ENCODE measurements at regions not wholly inside any gene's neighbourhood (a gene's known extent, or its start where the extent isn't known, plus 50 kb on each side); places are given as distances from the start of the nearest gene placed in this dataset.
"Not testable (repeated sequence)": the region's sequence is repeated elsewhere in the genome, so short reads cannot be mapped to it uniquely, and the experiment has no call there.

GRCh38 chr10:130660266-130660665 lies 524.1 kb downstream of the GLRX3 start:
- no peak for DNase-seq (ENCODE audit: low read depth)

DNA sequence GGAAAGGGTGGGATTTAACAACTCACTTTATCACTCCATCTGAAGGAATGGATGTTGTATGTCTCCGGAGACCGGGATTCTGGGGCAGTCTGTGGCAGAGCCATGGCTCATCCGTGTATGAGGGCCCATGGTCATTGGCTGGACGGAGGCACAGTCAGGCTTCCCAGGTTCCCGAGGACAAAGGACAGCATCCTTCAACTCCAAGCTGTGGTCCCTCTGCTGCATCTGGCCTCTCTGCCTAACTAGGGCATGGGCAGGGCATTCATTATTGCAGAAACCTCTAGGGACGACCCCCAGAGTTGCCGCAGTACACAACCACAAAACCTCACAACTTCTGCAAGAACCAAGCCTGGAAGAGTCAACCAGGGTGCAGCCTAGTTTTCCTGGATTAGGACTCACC lies 525.2 kb downstream of the GLRX3 start:
- DNase-seq (ENCODE audit: low read depth), result no peak

- no peak for DNase-seq (ENCODE audit: low read depth)
Measured at GRCh38 chr10:130662775-130663174, 526.6 kb downstream of the GLRX3 start.

DNA sequence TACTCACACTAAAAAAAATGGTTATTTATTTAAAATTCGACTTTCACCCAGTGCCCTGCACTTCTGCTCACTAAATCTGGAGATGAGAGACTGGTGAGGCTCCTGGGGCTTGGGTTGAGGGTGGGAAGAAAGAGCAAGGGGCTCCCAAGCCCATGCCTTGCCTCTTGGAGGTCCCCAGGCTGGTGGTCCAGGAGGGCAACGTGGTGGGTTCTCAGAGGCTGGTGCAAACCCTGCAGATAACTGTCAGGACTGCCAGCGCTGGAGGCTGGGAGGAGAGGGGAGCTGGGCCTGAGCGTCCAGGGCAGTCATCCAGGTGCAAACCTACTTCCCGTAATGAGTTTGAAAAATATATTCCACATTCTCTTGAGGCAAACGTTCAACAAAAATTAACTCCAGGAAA lies 528.3 kb downstream of the GLRX3 start:
- no peak for DNase-seq (ENCODE audit: low read depth)

- no peak for DNase-seq (ENCODE audit: low read depth)
Measured at GRCh38 chr10:130666215-130666614, 530.0 kb downstream of the GLRX3 start.

- DNase-seq (ENCODE audit: low read depth), result no peak
Measured at GRCh38 chr10:130686689-130687300, 550.6 kb downstream of the GLRX3 start.

GRCh38 chr10:130687566-130687965 lies 551.4 kb downstream of the GLRX3 start:
- DNase-seq (ENCODE audit: low read depth), result no peak

- no peak for DNase-seq (ENCODE audit: low read depth)
Measured at GRCh38 chr10:130689743-130690626, 553.8 kb downstream of the GLRX3 start.

GRCh38 chr10:130691776-130692175 lies 555.6 kb downstream of the GLRX3 start:
- DNase-seq (ENCODE audit: low read depth), result no peak

DNA sequence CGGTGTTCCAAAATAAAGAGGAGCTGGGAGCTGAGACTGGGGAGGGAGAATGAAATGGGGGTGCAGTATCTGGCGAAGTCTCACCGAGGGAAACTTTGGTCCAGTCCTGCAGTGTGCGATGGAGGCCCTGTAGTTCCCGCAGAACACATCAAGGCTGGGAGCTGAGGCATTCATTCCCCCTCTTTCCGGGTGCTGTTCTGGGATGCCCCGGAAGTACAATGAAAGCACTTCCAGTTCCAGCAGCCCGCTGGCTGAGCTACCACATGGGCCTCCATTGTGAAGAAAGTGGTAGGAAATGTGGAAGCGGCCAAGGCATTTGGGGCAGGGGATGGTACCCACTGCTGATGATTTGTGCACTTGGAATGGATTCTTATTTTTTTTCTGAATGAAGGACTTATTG lies 560.7 kb downstream of the GLRX3 start:
- DNase-seq (ENCODE audit: low read depth), result no peak

- no peak for DNase-seq (ENCODE audit: low read depth)
Measured at GRCh38 chr10:130707389-130707979, 571.3 kb downstream of the GLRX3 start.

DNA sequence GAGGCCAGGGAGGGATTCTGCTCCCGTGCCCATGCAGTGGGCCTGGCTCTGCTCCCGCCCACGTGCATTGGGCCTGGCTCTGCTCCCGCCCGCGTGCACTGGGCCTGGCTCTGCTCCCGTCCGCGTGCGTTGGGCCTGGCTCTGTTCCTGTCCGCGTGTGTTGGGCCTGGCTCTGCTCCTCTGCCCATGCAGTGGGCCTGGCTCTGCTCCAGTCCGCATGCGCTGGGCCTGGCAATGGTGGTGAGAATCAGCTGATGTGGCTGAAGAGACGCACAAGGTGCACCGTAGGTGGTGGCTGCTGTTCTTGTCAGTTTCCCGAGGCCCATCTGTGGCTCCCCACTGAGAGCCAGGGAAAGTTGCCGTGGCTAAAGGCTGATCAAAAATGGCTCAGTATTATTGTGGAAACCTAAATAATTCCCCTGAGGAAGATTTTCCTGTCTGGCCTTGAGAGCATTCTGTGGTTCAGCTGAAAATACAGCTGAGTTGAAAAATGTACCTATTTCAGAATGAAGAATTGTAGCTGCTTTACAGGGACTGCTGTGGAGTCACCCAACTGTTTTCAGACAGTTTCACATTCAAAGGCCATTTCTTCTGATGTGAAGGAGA lies 572.4 kb downstream of the GLRX3 start:
- no peak for DNase-seq (ENCODE audit: low read depth)

- DNase-seq (ENCODE audit: low read depth), result no peak
Measured at GRCh38 chr10:130709415-130709814, 573.2 kb downstream of the GLRX3 start.

DNA sequence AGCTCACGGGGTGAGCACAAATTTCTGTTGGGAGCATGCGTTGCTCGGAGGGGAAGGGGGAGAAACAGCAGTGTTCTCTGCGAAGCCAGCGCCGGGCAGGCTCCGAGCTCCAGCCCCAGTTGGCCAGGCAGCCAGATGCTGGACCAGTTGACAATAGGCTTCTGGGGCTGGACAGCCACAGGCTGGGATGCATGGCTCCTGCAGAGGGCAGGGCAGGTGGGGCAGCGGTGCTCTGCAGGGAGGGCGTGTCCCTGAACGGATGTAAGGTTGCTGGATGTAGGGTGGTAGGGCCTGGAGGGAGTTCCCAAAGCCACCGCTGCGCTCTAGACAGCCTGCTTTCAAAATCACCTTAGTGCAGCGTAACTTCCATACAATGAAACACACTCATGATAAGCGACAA lies 574.9 kb downstream of the GLRX3 start:
- DNase-seq (ENCODE audit: low read depth), result no peak

DNA sequence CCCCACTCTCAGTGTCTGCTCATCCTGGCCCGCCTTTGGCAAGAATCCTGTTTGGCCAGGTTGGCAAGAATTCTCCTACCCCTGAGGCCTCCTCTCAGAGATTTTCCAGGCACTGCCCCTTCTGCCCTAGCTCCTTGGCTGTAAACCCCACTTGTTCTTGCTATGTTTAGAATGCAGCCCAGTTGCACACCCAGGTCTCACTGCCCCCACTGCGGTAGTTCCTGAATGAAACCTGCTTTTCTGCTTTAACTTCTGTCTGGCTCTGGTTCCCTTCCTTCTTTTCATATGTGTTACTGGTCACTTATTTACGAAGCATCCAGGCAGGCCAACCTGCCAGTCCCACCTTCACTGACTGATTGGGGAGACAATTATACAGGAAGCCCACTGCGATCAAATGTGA lies 576.9 kb downstream of the GLRX3 start:
- no peak for DNase-seq (ENCODE audit: low read depth)

DNA sequence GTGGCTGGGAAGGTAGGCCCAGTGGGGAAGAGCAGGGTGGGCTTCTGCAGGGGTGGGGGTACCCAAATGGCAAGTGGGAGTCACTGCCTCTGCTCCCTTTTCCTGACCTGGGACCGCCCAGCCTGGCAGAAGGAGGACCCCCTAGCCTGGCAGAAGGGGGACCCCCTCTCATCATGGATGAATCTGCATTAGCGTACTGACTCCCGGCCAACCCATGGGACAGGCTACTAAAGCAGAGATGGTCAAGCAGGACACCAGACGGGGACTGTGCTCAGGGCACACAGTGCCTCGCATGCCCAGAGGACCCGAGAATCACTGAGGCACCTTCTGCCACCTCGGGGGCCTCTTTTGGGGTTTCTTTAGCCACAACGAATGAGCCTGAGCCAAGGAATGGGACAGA lies 577.5 kb downstream of the GLRX3 start:
- no peak for DNase-seq (ENCODE audit: low read depth)

DNA sequence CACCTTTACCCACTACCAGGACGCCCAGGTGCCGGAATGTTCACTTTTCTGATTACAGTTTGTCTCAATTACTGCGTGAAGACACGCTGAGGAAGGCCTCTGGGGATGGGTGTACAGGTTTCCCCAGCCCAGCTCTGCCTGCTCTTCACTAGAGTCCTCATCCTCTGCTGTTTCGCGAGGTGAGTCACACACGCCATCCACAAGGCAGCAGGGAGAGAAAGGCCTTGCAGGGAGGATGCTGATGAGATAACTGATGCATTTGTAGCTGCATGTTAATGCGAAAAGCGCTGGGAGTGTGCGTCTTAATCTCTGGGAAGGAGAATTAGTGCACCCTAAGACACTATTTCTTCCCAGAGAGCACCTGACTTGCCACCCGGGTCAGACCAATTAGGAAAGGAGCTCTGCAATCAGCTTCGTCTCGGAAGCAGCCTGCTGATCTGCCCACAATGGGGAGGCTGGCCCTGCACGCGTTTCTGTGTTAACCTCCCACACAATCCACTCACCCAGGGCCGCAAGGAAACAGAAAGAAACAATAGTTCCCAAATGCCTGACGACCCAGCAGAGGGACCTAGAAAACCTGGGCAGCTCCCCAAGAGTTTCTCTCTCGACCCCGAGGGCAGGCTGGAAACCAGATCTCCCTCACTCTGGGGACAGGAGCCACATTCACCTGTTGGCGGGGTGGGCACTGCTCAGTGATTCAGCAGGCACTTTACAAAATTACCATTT lies 578.7 kb downstream of the GLRX3 start:
- no peak for DNase-seq (ENCODE audit: low read depth)

GRCh38 chr10:130715686-130716670 lies 579.8 kb downstream of the GLRX3 start:
- DNase-seq (ENCODE audit: low read depth), result no peak

GRCh38 chr10:130717083-130717482 lies 580.9 kb downstream of the GLRX3 start:
- no peak for DNase-seq (ENCODE audit: low read depth)

- not testable (repeated sequence) for DNase-seq (ENCODE audit: low read depth)
Measured at GRCh38 chr10:130718744-130719447, 582.7 kb downstream of the GLRX3 start.
